HFFc6 (cell line): ENCODE measurements at regions not wholly inside any gene's neighbourhood (a gene's known extent, or its start where the extent isn't known, plus 50 kb on each side); places are given as distances from the start of the nearest gene placed in this dataset.
"Not testable (repeated sequence)": the region's sequence is repeated elsewhere in the genome, so short reads cannot be mapped to it uniquely, and the experiment has no call there.

Source experiments
- DNase-seq: peaks from one replicate; pipeline ENCODE4 v3.0.0-alpha.2; 2018
- H3K27ac Mint-ChIP-seq: 2 replicates; pipeline ENCODE4 v1.8.0; 2020; ENCODE audit warnings: mild to moderate bottlenecking, mixed read lengths
- H3K27me3 Mint-ChIP-seq: 2 replicates; pipeline ENCODE4 v1.8.0; 2021; ENCODE audit warnings: mild to moderate bottlenecking, moderate library complexity, mixed read lengths; ENCODE audit not compliant: insufficient read depth
- H3K36me3 Mint-ChIP-seq: 2 replicates; pipeline ENCODE4 v1.8.0; 2021; ENCODE audit warnings: low read depth, mixed read lengths
- H3K4me1 Mint-ChIP-seq: 2 replicates; pipeline ENCODE4 v1.8.0; 2020; ENCODE audit warnings: low read depth, mixed read lengths
- H3K4me3 Mint-ChIP-seq: 2 replicates; pipeline ENCODE4 v1.8.0; 2020; ENCODE audit warnings: mild to moderate bottlenecking, moderate library complexity, mixed read lengths
- H3K9me3 Mint-ChIP-seq: 2 replicates; pipeline ENCODE4 v1.8.0; 2020; ENCODE audit warnings: mild to moderate bottlenecking, mixed read lengths
- TF ChIP-seq, protein P1 (sequence below): fragments of 200-600 bp; sonication (generic); IDR thresholded peaks from 2 replicates; pipeline ENCODE4 v1.5.0; 2021; ENCODE audit warnings: antibody characterized with exemption, mild to moderate bottlenecking

DNA sequence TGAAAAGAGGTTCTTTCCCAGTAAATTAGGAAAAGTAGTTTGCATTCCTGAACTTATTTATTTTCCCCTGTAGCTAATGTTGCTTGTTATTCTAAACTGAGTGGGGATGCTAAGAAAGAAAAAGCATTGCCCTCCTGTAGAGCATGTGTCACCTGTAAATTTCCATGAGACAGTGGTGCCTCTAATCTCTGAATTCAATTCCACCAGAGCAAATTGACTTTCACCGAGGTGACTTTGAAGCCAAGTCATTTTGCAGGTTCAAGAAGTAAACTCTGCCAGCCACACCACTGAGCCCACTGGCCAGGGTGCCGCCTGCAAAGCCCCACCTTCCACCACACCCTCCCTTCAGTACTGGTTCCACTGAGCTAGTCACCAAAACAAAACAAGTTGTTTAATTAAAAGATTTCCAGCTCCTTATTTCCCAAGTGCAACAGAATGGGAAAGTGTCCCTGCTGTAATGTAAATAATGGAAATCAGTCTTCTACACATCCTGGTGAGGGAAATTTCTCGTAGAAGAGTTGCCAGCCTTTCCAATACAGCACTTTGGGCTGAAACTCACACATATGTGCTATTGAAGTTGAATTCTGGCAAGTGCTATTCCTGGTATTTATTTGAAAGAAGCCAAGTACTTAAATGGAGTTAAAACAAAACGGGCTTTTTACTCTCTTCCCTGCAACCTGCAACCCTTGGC lies 254.8 kb downstream of the RNF152 start:
- TF ChIP-seq, protein P1, sequence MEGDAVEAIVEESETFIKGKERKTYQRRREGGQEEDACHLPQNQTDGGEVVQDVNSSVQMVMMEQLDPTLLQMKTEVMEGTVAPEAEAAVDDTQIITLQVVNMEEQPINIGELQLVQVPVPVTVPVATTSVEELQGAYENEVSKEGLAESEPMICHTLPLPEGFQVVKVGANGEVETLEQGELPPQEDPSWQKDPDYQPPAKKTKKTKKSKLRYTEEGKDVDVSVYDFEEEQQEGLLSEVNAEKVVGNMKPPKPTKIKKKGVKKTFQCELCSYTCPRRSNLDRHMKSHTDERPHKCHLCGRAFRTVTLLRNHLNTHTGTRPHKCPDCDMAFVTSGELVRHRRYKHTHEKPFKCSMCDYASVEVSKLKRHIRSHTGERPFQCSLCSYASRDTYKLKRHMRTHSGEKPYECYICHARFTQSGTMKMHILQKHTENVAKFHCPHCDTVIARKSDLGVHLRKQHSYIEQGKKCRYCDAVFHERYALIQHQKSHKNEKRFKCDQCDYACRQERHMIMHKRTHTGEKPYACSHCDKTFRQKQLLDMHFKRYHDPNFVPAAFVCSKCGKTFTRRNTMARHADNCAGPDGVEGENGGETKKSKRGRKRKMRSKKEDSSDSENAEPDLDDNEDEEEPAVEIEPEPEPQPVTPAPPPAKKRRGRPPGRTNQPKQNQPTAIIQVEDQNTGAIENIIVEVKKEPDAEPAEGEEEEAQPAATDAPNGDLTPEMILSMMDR, result no peak
- Mint-ChIP-seq H3K27me3 (no peaks in the 10 kb centered on the region), H3K4me1 (peaks cover 20% of the 10 kb centered on the region), H3K4me3 (no peak overlapping the region), H3K36me3 (no peaks in the 10 kb centered on the region), H3K27ac (no peak overlapping the region), H3K9me3 (no peaks in the 10 kb centered on the region)
- DNase-seq, result no peak

DNA sequence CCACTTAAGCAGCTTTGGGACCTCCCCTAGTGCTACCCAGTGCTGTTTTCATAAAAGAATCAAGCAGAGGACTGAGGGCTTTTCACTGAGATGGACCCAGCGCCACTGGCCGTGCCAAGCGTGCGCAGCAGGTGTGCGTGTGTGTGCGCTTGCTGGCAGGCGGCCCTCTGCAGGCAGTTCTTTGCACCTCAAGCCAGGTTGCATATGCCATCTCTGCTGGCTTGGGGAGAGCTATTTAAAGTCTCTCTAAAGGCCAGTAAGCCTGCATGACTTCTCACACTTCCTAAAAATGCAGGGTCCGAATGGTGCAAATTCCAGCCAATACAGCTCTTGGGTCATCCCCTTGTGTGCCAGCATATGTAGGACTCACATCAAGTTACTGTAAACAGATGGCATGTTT lies 255.5 kb downstream of the RNF152 start:
- no peak overlapping the region for H3K4me3 Mint-ChIP-seq
- DNase-seq, result no peak
- H3K36me3 Mint-ChIP-seq, result no peaks in the 10 kb centered on the region
- TF ChIP-seq, protein P1, result no peak
- no peaks in the 10 kb centered on the region for H3K27me3 Mint-ChIP-seq
- no peaks in the 10 kb centered on the region for H3K9me3 Mint-ChIP-seq
- peaks cover 20% of the 10 kb centered on the region for H3K4me1 Mint-ChIP-seq
- no peak overlapping the region for H3K27ac Mint-ChIP-seq

DNA sequence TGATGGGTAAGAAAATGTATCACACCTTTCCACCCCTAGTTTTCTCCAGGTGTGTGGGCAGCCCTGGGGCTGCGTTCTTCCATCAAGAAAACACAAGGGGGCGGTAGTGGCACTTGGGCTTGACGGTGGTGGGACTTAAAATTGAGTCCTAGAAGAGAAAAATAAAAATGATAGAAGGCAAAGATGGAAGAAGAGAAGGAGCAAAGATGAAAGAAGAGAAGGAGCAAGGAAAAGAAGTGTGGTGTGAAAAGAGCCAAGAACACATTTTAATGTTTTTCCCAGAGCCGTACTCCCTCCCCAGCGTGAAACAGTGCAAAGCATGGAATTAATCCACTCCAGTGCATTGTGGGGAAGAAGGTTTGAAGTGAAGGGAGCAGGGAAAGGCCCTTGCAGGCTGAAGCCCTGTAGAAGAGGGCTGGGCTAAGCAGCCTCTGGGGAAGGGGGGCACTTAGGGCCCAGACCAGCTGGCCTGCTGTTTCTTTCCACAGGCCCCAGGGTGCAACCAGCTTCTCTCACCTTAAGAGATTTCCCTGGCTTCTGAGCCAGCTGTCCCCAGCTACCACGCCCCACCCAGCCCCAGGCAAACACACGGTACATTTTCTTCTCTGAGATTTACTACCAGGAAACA lies 256.8 kb downstream of the RNF152 start:
- peak overlapping the region; percentile 22; the same call in 1 of the 2 replicates for H3K4me3 Mint-ChIP-seq

DNA sequence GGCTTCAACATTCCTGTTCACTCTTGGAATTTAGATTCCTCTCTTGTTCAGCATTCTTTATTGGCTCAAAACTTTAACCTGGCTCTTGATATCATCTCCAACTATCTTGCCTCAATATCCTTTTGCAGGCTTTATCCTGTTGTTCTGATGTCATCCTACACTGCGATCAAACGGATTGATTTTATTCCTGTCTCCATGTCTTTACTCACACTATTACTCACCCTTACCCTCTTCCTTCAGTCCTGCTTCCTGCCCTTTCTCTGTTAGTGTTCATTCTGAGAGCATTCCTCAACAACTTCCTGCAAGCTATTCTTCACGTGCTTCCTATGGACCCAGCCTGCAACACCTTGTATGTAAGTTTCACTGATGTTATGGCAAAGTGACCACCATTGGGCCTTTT lies 264.7 kb downstream of the RNF152 start:
- Mint-ChIP-seq H3K27me3 (no peaks in the 10 kb centered on the region; the same call in 1 of the 2 replicates), H3K4me3 (peak overlapping the region; percentile 50), H3K36me3 (0 out of 2 replicates have a peak, but pooled peaks cover 18% of the 10 kb centered on the region), H3K27ac (peak overlapping the region; percentile 77), H3K4me1 (peaks cover 60% of the 10 kb centered on the region), H3K9me3 (peaks cover 7% of the 10 kb centered on the region)
- DNase-seq, result peak; percentile 38
- TF ChIP-seq, protein P1, result no peak

More for the DNA sequence above, 256.8 kb downstream of the RNF152 start:
- TF ChIP-seq, protein P1, result peak; percentile 97
- Mint-ChIP-seq H3K9me3 (no peaks in the 10 kb centered on the region), H3K4me1 (peaks cover 20% of the 10 kb centered on the region), H3K27ac (peak overlapping the region; percentile 10), H3K36me3 (no peaks in the 10 kb centered on the region), H3K27me3 (no peaks in the 10 kb centered on the region)
- DNase-seq, result peak; percentile 41

- not testable (repeated sequence) for H3K27me3 Mint-ChIP-seq, DNase-seq
- Mint-ChIP-seq H3K4me3 (peak overlapping the region; percentile 38), H3K36me3 (peaks cover 29% of the 10 kb centered on the region), H3K27ac (peak overlapping the region; percentile 34), H3K9me3 (peaks cover 10% of the 10 kb centered on the region), H3K4me1 (peaks cover 66% of the 10 kb centered on the region)
Measured at GRCh38 chr18:61624631-61625030, 268.2 kb downstream of the RNF152 start.

GRCh38 chr18:61619783-61620182 lies 273.0 kb downstream of the RNF152 start:
- peaks cover 3% of the 10 kb centered on the region; the same call in 1 of the 2 replicates for H3K9me3 Mint-ChIP-seq
- H3K4me3 Mint-ChIP-seq, result no peak overlapping the region
- no peaks in the 10 kb centered on the region; the same call in 1 of the 2 replicates for H3K27me3 Mint-ChIP-seq
- peaks cover 39% of the 10 kb centered on the region for H3K4me1 Mint-ChIP-seq
- TF ChIP-seq, protein P1, result no peak
- H3K27ac Mint-ChIP-seq, result no peak overlapping the region
- peaks cover 33% of the 10 kb centered on the region for H3K36me3 Mint-ChIP-seq
- DNase-seq, result no peak
